WTC11 (cell line): ENCODE measurements at regions not wholly inside any gene's neighbourhood (a gene's known extent, or its start where the extent isn't known, plus 50 kb on each side); places are given as distances from the start of the nearest gene placed in this dataset.

ENCODE experiments used
- CTCF ChIP-seq: fragments of 200-600 bp; IDR thresholded peaks from 2 replicates; pipeline ENCODE4 v1.8.0; 2022; ENCODE audit warnings: antibody characterized with exemption
- ESRRA ChIP-seq: sonication (generic); formaldehyde crosslinking; IDR thresholded peaks from 2 replicates; pipeline ENCODE4 v1.8.1; 2022; ENCODE audit warnings: mild to moderate bottlenecking, missing genetic modification reagents, borderline replicate concordance
- FOXJ3 ChIP-seq: sonication (generic); formaldehyde crosslinking; IDR thresholded peaks from 2 replicates; pipeline ENCODE4 v1.9.0; 2021; ENCODE audit warnings: missing genetic modification reagents, mild to moderate bottlenecking, borderline replicate concordance
- IRF2 ChIP-seq: sonication (generic); formaldehyde crosslinking; IDR thresholded peaks from 2 replicates; pipeline ENCODE4 v1.8.0; 2022; ENCODE audit warnings: low read depth, missing genetic modification reagents, borderline replicate concordance
- NR3C1 ChIP-seq: sonication (generic); formaldehyde crosslinking; conservative IDR thresholded peaks from 2 replicates; pipeline ENCODE4 v1.8.1; 2023; ENCODE audit warnings: low read depth, mild to moderate bottlenecking, missing genetic modification reagents
- TF ChIP-seq, protein P1 (sequence below): fragments of 250-450 bp; sonication (Bioruptor Pico); IDR thresholded peaks from 2 replicates; pipeline ENCODE4 v1.8.0; 2021; ENCODE audit warnings: mild to moderate bottlenecking
- TF ChIP-seq, protein P2 (sequence below): sonication (generic); formaldehyde crosslinking; IDR thresholded peaks from 2 replicates; pipeline ENCODE4 v1.8.1; 2022; ENCODE audit warnings: mild to moderate bottlenecking, missing genetic modification reagents, moderate library complexity, borderline replicate concordance

- no peak for TF ChIP-seq ESRRA (CRISPR knock-in tag)
- no peak for TF ChIP-seq CTCF
- TF ChIP-seq NR3C1 (CRISPR knock-in tag), result no peak
- no peak for TF ChIP-seq IRF2 (CRISPR knock-in tag)
- TF ChIP-seq FOXJ3 (CRISPR knock-in tag), result no peak
- TF ChIP-seq, protein P1, sequence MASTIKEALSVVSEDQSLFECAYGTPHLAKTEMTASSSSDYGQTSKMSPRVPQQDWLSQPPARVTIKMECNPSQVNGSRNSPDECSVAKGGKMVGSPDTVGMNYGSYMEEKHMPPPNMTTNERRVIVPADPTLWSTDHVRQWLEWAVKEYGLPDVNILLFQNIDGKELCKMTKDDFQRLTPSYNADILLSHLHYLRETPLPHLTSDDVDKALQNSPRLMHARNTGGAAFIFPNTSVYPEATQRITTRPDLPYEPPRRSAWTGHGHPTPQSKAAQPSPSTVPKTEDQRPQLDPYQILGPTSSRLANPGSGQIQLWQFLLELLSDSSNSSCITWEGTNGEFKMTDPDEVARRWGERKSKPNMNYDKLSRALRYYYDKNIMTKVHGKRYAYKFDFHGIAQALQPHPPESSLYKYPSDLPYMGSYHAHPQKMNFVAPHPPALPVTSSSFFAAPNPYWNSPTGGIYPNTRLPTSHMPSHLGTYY (CRISPR knock-in tag), result no peak
- TF ChIP-seq, protein P2, sequence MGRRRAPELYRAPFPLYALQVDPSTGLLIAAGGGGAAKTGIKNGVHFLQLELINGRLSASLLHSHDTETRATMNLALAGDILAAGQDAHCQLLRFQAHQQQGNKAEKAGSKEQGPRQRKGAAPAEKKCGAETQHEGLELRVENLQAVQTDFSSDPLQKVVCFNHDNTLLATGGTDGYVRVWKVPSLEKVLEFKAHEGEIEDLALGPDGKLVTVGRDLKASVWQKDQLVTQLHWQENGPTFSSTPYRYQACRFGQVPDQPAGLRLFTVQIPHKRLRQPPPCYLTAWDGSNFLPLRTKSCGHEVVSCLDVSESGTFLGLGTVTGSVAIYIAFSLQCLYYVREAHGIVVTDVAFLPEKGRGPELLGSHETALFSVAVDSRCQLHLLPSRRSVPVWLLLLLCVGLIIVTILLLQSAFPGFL, result no peak
These were observed 424.5 kb upstream of the PCDH7 start for GRCh38 chr4:30295652-30296051.
